ENCODE measurements at regions not wholly inside any gene's neighbourhood (a gene's known extent, or its start where the extent isn't known, plus 50 kb on each side); places are given as distances from the start of the nearest gene placed in this dataset.

GRCh38 chr13:97561182-97561581, 127.2 kb downstream of the RAP2A start:
- TF ChIP-seq ZFX (IDR thresholded peaks at IDR 0.05): no peak
- no peak for TF ChIP-seq CTCF (conservative IDR thresholded peaks at IDR 0.05)
- H3K27ac ChIP-seq: no peak overlapping the region

- TF ChIP-seq CTCF (conservative IDR thresholded peaks at IDR 0.05) (no peak), ZFX (IDR thresholded peaks at IDR 0.05) (no peak)
- no peak overlapping the region for H3K27ac ChIP-seq
These were observed 129.0 kb downstream of the RAP2A start for GRCh38 chr13:97562962-97563361.

- H3K27ac ChIP-seq: no peak overlapping the region
- no peak for TF ChIP-seq CTCF (conservative IDR thresholded peaks at IDR 0.05)
- no peak for TF ChIP-seq ZFX (IDR thresholded peaks at IDR 0.05)
These were observed 131.0 kb downstream of the RAP2A start for GRCh38 chr13:97564956-97565355.

GRCh38 chr13:97565906-97566305, 131.9 kb downstream of the RAP2A start:
- no peak overlapping the region for H3K27ac ChIP-seq
- TF ChIP-seq ZFX (IDR thresholded peaks at IDR 0.05): no peak
- TF ChIP-seq CTCF (conservative IDR thresholded peaks at IDR 0.05): no peak

- no peak for TF ChIP-seq CTCF (conservative IDR thresholded peaks at IDR 0.05)
- H3K27ac ChIP-seq: no peak overlapping the region
These were observed 132.9 kb downstream of the RAP2A start for GRCh38 chr13:97566907-97567306.

- peak overlapping the region; percentile 19; the same call in 1 of the 2 replicates for H3K27ac ChIP-seq
- no peak for TF ChIP-seq ZFX (IDR thresholded peaks at IDR 0.05)
- no peak for TF ChIP-seq CTCF (conservative IDR thresholded peaks at IDR 0.05)
These were observed 133.7 kb downstream of the RAP2A start for GRCh38 chr13:97567510-97568243.

- TF ChIP-seq ZFX (IDR thresholded peaks at IDR 0.05) (no peak), CTCF (conservative IDR thresholded peaks at IDR 0.05) (no peak)
These were observed 134.9 kb downstream of the RAP2A start for GRCh38 chr13:97568850-97569249.

More at GRCh38 chr13:97568850-97569249, 134.9 kb downstream of the RAP2A start:
- H3K27ac ChIP-seq: peak overlapping the region; percentile 19; the same call in 1 of the 2 replicates
